ENCODE measurements at regions not wholly inside any gene's neighbourhood (a gene's known extent, or its start where the extent isn't known, plus 50 kb on each side); places are given as distances from the start of the nearest gene placed in this dataset.

DNA sequence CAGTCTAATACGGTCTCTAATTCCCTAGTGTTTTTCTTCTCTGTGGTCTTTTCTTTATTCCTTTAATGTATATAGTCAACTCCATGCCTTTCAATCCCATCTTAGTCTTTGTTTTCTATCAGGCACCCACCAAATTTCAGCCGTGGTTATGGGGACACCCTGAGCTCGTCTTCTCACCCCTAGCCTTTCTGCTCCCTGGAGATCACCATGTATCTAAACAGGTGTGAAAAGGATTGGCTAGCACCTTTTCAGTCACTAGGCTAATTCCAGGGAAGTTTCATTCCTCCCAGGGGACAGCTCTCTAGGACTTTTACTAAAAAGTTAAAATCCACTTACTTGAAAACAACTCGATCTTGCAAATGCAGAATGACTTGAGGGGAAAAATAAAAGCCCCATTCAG is 291.3 kb downstream of the ETNK1 start:
- TF ChIP-seq, protein P1, sequence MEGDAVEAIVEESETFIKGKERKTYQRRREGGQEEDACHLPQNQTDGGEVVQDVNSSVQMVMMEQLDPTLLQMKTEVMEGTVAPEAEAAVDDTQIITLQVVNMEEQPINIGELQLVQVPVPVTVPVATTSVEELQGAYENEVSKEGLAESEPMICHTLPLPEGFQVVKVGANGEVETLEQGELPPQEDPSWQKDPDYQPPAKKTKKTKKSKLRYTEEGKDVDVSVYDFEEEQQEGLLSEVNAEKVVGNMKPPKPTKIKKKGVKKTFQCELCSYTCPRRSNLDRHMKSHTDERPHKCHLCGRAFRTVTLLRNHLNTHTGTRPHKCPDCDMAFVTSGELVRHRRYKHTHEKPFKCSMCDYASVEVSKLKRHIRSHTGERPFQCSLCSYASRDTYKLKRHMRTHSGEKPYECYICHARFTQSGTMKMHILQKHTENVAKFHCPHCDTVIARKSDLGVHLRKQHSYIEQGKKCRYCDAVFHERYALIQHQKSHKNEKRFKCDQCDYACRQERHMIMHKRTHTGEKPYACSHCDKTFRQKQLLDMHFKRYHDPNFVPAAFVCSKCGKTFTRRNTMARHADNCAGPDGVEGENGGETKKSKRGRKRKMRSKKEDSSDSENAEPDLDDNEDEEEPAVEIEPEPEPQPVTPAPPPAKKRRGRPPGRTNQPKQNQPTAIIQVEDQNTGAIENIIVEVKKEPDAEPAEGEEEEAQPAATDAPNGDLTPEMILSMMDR (conservative IDR thresholded peaks at IDR 0.05; ENCODE audit: low read depth, low read length): no peak
- DNase-seq (ENCODE audit: low read depth): no peak
- no peak overlapping the region for H3K4me3 ChIP-seq (ENCODE audit: low read depth, low read length)

DNA sequence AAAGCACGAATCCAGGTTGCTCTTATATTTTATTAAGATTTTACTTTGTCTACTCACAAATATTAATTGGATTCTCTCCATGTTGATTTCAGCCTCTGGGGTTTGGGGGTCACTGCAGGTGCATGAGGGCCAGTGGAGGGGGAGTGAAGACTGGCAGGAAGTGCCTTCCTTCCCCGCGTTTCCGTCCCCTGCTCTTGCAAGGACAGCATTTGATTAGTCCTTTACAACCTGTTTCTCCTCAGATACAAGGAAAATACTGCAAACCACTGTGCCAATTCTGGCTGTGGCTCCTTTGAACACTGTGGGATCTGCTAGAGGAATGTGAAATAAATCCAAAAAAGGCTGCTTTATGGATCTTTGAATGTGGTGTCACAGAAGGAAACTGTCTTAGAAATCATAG is 291.8 kb downstream of the ETNK1 start:
- no peak overlapping the region for H3K4me3 ChIP-seq (ENCODE audit: low read depth, low read length)
- DNase-seq (ENCODE audit: low read depth): no peak
- TF ChIP-seq, protein P1 (conservative IDR thresholded peaks at IDR 0.05; ENCODE audit: low read depth, low read length): no peak

DNA sequence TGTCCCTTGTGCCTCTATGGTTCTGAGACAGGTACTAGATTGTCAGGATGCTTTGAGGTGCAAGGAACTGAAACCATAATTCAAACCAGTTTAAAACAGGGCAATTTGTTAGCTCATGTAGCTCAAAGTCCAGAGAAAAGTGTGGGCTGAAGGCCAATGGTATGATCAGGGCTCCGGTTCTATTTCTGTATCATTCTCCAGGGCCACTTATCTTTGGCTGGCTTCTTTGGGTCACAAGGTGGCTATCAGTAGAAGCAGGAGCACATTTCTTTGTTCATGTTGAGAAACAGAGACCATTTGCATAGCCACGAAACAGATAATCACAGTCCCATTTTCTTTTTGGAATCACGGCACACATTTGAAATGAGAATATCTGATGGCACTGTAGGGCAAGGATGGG is 294.9 kb downstream of the ETNK1 start:
- DNase-seq (ENCODE audit: low read depth): no peak
- TF ChIP-seq, protein P1 (conservative IDR thresholded peaks at IDR 0.05; ENCODE audit: low read depth, low read length): no peak
- no peak overlapping the region for H3K4me3 ChIP-seq (ENCODE audit: low read depth, low read length)

DNA sequence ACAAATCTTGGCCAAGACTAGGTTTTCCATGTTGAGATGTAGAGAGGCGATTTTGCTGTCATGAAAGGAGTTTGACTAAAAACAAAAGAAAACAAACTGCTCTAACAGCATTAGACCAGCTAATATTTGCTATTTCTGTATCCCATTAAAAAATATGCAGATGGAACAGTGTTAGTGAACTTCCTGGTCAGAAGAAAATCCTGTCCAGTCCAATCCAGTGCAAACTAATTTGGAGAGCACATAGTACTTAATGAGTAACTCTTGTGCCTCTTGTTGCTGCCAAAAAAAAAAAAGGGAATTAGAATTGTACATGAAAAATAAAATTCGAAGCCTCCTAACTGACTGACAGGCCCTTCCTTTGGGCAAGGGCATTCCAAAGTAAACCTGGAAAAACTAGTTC is 298.8 kb downstream of the ETNK1 start:
- no peak for DNase-seq (ENCODE audit: low read depth)
- TF ChIP-seq, protein P1 (conservative IDR thresholded peaks at IDR 0.05; ENCODE audit: low read depth, low read length): no peak
- no peak overlapping the region for H3K4me3 ChIP-seq (ENCODE audit: low read depth, low read length)

DNA sequence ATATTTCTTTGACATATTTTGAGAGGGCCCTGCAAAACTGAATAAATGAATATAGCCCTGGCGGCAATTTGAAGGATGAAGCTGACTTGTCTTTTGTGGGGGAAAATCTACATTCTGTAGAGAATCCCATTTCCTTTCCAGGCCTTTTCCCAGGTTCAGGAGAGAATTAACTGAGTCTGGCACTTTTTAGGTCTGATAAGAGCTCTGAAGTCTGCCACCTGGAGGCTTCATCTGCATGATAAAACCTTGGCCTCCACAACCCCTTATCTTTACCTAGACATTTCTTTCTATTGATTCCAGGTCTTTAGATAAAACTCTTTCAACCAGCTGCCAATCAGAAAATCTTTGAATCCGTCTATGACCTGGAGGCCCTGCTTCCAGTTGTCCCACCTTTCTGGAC is 299.4 kb downstream of the ETNK1 start:
- TF ChIP-seq, protein P1 (conservative IDR thresholded peaks at IDR 0.05; ENCODE audit: low read depth, low read length): no peak
- no peak overlapping the region for H3K4me3 ChIP-seq (ENCODE audit: low read depth, low read length)
- no peak for DNase-seq (ENCODE audit: low read depth)

DNA sequence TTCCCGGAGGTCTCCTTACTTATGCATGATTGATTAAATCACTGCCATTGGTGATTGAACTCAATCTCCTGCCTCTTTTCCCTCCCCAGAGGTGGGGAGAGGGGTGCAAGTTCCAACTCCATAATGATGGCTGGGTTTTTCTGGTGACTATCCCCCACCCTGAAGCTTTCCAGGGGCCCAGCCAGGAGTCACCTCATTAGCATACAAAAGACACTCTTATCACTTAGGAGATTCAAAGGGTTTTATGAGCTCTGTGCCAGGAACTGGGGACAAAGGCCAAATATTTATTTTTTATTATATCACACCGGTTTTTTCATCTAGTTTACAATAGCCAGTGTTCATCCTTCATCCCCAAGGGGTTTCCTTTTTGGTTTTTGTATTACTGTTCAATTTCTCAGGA is 300.7 kb downstream of the ETNK1 start:
- no peak for DNase-seq (ENCODE audit: low read depth)
- H3K4me3 ChIP-seq (ENCODE audit: low read depth, low read length): no peak overlapping the region
- TF ChIP-seq, protein P1 (conservative IDR thresholded peaks at IDR 0.05; ENCODE audit: low read depth, low read length): no peak

DNA sequence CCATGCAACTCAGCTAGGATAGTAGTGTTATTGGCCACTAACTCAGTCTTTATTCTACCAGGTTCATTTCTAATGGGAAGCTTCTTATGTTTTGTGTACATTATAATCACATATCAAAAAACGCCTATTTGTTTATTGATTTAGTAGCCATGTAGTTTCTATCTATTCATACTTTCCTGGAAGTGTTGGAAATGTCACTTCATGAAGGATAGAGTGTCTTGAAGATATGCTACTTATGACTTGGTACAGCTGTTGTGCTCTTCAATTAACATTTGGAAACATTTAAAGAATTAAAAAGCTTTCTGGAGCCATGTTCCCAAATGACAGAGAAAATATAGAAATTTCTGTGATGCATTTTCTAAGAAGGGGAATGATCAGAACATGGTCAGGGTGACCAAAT is 307.5 kb downstream of the ETNK1 start:
- no peak overlapping the region for H3K4me3 ChIP-seq (ENCODE audit: low read depth, low read length)
- no peak for DNase-seq (ENCODE audit: low read depth)
- TF ChIP-seq, protein P1 (conservative IDR thresholded peaks at IDR 0.05; ENCODE audit: low read depth, low read length): no peak
